ENCODE measurements at regions not wholly inside any gene's neighbourhood (a gene's known extent, or its start where the extent isn't known, plus 50 kb on each side); places are given as distances from the start of the nearest gene placed in this dataset.

DNA sequence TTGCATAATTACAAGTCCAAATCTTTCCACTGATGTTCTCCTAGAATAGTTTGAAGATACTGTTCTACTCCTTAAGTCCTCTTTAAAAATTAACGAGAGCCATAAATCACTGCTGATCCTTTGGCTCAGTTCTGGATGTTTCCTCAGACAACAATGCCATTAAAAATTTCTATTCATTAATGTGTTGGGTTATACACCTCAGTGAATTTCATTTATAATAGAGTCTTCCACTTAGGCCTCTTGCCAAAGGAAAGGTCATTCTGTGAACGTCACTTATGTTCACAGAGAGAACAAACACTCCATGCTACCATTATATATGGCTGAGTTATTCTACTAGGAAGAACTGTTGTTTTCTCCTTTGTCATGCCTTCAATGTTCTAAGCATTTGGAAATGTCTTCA is 1472.3 kb upstream of the CELF4 start:
- DNase-seq (ENCODE audit: low read depth, low spot score) = no peak

GRCh38 chr18:39033312-39033711 is 1467.7 kb upstream of the CELF4 start:
- no peak for DNase-seq (ENCODE audit: low read depth, low spot score)

GRCh38 chr18:39031647-39032046 is 1466.0 kb upstream of the CELF4 start:
- DNase-seq (ENCODE audit: low read depth, low spot score) = no peak

DNA sequence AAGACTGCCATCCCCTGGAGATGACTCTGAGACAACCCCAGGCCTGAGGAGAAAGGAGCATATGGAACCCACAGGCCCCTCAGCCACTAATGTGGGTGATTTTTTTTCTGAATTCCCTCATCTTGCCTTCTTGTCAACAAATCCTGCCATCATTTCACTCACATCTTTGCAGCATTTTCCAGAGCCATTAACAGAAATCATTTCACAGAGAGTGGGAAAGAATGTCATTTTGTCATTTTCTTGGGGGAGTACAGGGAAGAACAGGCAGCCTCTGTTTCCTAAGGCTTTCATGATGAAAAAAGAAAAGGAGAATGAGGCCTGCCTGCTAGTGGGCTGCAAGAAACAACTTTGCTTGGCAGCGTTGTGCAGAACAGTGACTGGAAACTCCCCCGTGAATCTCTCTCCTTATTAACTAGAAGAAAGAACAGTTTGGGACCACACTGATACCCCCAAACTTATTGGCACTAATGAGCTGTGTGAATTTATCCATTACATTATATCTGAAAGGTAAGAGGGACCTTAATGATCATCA is 1464.6 kb upstream of the CELF4 start:
- no peak for DNase-seq (ENCODE audit: low read depth, low spot score)

DNA sequence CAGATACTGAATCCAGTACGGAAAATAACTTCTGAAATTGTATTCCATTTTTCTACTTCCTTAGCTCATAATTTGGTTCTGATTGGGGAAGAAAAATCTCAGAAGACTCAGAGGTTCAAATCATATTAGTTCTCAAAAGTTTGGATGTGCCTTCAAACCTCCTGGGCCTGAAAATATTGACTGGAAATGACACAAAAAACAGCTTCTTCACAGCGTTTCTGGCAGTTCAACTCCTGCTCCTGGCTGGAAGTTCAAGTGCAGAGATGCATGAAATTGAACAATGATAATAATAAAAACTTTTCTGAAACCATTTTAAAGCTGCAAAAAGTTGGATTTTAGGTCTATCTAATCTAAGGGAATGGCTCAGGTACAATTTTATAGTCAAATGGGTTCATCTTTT is 1459.9 kb upstream of the CELF4 start:
- DNase-seq (ENCODE audit: low read depth, low spot score) = no peak

DNA sequence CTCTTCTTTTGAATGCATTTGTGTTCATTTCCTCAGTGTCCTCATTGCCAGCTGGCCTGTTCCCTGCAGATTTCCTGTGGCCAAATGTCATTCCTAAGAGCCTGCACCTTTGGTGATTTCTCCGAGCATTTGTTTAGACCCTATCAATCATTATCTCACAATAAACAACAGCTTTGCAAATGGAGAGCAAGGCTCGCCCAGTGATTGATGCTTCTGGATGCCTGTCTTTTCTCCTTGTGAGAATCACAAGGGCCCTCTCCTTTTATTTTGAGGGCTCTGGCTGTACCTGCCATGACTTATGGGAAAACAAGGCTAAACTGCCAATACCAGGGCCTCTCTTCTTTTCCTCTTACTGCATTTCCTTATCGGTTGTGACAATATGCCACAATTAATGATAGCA is 1454.4 kb upstream of the CELF4 start:
- DNase-seq (ENCODE audit: low read depth, low spot score) = no peak

DNA sequence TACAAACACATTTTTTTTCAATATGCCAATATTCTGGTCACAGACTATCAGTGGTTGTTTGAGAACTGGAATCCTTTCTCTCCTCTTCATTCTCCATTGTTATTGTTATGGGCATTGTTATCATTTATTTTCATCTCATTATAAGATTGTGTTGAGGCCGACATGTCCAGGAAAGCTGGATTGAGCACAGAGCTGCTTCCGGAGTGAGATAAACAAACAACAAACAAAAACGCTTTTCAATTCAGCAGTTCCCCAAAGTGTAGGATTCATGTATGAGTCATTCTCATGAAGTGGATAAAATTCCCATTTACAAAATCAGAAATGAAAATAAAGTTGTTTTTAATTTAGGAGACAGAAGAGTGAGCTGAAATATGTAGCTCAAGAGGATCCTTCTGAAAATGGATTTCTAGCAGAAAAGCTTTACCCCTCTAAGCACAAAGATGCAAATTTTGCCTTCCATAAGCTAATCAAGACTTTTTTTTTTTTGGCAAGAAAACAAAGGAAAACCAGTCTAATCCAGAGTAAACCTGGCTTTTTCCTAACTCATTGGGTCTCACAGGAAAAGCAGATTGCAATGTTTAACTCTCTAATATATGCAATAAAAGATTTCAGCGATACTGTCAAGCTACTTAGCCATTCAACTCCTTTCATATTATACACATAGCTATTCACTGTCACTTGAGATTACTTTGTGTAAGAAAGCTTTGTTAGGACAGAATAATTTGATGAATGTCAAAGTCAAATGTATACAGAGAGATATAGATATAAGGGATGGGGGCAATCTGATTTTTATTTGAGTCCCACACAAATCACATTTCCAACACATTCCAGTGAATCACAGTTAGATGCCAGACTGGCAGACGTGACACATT is 1441.7 kb upstream of the CELF4 start:
- no peak for DNase-seq (ENCODE audit: low read depth, low spot score)

DNA sequence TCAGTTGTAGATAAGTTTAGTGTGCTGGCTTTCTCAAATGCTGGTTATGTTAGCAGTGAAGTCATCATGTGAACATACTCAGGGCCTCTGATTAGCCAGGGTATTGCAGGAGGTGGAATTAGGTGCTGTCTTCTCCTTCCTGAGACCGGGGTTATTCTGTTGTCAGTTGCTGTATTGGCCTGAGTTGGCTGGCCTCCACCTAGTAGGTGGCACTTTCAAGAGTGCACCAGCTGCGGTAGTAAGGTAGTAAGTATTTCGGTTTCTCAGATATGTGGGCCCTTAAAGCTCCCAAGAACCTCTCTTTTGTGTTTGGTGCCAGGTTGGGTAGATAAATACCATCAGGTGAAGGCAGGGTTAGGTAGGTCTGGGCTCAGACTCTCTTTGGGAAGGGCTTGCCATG is 1430.5 kb upstream of the CELF4 start:
- no peak for DNase-seq (ENCODE audit: low read depth, low spot score)

- DNase-seq (ENCODE audit: low read depth, low spot score) = no peak
Observed at GRCh38 chr18:38993342-38993741, 1427.7 kb upstream of the CELF4 start.

- DNase-seq (ENCODE audit: low read depth, low spot score) = no peak
Observed at GRCh38 chr18:38984968-38985367, 1419.4 kb upstream of the CELF4 start.

- no peak for DNase-seq (ENCODE audit: low read depth, low spot score)
Observed at GRCh38 chr18:38982072-38982471, 1416.5 kb upstream of the CELF4 start.

DNA sequence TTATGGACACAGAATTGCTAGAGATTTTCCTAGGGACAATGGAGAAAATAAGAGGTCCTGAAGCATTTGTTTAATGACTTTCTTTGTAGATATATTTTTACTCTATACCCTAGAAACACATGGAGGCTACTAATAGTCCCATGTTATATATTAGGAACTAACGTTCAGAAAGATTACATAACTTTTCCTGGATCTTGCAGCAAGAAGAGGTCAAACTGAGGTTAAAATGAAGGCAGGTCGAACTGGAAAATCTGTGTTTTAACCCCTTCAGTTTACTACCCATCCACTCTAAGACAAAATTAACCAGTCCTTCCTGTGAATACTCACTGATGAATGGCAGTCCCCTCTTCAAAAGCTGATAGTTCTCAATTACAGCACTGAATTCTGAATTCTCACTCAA is 1415.8 kb upstream of the CELF4 start:
- no peak for DNase-seq (ENCODE audit: low read depth, low spot score)

GRCh38 chr18:38980420-38980819 is 1414.8 kb upstream of the CELF4 start:
- DNase-seq (ENCODE audit: low read depth, low spot score) = no peak

DNA sequence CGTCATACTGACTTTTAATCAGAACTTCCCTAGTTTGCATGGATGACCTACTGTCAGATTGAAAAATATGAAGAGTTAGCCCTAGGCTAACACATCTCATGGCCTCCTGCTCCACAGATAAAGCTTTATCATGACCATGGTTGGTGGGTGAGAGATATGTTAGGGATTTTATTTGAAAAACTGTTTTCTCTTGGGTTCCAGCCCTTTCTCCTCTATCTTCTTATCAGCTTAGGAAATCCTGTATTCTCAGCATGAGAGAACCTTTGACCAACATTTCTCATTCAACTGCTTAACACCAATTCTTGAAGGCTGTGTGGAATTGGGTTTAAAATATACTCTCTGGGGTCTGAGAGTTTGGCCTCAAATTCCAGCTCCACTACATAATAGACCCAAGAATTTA is 1407.0 kb upstream of the CELF4 start:
- no peak for DNase-seq (ENCODE audit: low read depth, low spot score)

DNA sequence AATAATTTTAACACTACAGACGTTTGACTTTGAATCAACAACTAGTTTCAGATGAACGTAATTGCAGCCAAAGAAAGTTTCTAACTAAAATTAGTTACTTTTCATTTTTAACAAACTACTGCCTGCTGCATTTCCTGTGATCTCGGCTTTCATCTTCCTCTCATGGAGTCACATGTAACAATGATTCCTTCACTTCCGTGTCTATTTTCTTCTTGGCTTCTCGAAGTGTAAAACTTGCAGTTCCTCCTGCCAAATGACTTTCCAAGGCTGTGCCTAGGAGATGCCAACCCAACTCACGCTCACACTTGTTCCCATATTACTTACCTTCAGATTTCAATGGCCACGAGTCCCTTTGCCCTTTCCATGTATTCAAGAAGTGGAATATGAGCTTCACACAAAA is 1406.3 kb upstream of the CELF4 start:
- DNase-seq (ENCODE audit: low read depth, low spot score) = no peak

DNA sequence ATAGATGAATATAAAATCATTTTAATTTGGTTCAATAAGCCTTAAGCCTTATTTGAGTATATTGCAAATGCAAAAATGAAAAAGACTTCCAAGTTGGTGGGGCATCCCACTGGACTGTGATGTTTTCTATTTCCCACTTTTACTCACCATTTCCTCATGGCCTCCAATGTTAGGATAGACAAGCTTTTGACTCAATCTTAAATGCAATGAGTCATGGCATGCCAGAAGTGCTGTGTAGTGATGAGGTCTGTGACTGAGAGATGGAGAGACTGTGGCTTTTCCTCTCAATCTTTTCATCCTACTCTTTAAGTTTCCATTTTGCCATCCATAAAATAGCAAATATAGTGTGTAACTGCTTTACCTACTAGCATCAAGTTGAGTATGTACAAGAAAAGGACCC is 1401.2 kb upstream of the CELF4 start:
- no peak for DNase-seq (ENCODE audit: low read depth, low spot score)

DNA sequence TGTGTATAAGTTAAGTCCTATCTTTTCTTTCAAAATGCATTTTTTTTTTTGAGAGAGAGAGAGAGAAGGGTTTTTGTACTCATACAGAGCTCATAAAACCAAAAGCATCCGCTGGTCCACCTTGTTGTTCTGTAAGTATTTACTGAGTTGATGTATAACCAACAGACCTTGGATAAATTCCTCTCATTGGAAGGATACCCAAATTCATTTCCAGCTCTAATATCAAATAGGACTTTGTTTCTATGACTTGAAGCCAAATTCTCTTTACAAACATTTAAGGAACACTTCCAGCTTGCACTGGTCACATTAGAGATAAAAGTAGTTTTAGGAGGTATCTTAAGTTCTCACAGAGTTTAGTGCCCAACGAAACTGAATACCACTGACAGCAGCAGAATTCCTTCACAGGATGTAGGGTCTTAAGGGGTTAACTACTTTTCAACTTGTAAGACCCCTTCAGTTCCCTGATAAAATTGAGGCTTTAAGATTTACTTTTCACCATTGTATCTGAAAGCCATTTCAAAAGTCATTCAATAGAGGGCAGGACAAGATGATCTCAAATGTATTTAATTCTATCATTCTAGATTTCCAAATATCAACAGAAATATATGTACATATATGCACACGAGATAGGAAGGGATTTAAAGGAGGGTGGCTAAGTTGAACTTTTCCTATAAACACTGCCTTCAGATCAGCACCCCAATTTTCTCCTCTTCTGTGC is 1398.5 kb upstream of the CELF4 start:
- DNase-seq (ENCODE audit: low read depth, low spot score) = no peak

DNA sequence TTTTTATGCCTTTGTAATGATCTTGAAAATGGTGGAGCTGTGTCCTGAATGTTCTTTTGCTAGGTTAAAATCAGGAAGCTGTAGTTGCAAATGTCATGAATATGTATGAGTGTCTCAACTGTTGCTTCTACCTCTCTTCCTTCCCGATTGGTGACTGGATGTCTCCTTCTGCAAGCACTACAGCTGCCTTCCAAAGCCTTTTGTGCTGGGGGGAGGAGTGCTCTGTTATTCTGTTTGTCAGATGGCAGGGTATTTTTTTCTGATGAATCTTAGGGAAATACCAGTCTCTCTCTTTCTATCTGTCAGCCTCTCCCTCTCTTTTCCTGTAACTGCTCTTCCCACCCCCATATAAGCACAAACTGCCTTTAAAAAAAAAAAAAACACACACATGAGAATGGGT is 1396.3 kb upstream of the CELF4 start:
- no peak for DNase-seq (ENCODE audit: low read depth, low spot score)

- DNase-seq (ENCODE audit: low read depth, low spot score) = no peak
Observed at GRCh38 chr18:38957736-38958135, 1392.1 kb upstream of the CELF4 start.

- no peak for DNase-seq (ENCODE audit: low read depth, low spot score)
Observed at GRCh38 chr18:38956068-38956467, 1390.5 kb upstream of the CELF4 start.

DNA sequence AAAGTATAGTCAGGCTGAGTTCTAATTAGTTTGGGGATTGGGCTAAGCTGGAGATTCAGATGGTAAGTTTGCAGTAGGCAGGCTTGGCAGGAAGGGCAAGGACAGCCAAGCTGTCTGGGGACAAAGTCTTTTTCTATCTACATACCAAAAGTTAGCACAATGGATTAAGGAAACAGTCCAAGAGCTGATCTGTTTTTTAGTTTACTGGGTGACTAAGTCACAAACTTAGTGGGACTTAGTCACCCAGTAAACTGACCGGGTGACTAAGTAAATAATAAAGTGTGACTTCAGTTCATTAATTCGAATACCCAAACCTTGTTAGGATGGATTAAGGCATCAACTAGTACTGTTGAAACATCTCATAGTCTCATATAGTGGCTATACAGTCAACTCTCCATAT is 1386.0 kb upstream of the CELF4 start:
- no peak for DNase-seq (ENCODE audit: low read depth, low spot score)

DNA sequence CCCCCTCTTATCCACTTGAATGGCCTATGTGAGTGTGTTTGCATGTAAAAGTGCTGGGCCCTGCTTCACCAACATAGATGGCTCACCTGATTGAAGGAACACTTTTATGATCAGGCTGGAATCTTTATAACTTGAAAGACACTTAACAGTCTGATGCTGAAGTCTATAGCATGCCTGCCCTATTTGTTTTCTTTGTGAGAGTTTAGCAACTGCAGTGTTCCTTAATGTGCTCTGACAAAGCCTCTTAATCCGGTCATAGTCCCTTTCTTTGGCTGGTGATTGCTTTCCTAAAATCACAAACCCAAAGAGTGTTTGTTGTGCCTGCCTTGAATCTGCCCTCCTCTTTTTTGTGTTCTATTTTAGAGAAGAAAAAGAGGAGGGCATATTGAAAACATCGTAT is 1382.8 kb upstream of the CELF4 start:
- no peak for DNase-seq (ENCODE audit: low read depth, low spot score)

GRCh38 chr18:38944446-38945024 is 1378.9 kb upstream of the CELF4 start:
- no peak for DNase-seq (ENCODE audit: low read depth, low spot score)
